IPS-18c (cell line): ENCODE measurements at regions not wholly inside any gene's neighbourhood (a gene's known extent, or its start where the extent isn't known, plus 50 kb on each side); places are given as distances from the start of the nearest gene placed in this dataset.
"Not testable (repeated sequence)": the region's sequence is repeated elsewhere in the genome, so short reads cannot be mapped to it uniquely, and the experiment has no call there.

Source experiments
- H3K4me3 ChIP-seq: 2 replicates; pipeline ENCODE4 v1.7.0; 2013; ENCODE audit warnings: low read depth, mild to moderate bottlenecking, low read length, moderate library complexity; ENCODE audit not compliant: insufficient read depth
- H3K9me3 ChIP-seq: one replicate; pipeline ENCODE4 v1.6.1; 2013; ENCODE audit warnings: mild to moderate bottlenecking, low read length, moderate library complexity; ENCODE audit not compliant: control insufficient read depth, insufficient read depth

DNA sequence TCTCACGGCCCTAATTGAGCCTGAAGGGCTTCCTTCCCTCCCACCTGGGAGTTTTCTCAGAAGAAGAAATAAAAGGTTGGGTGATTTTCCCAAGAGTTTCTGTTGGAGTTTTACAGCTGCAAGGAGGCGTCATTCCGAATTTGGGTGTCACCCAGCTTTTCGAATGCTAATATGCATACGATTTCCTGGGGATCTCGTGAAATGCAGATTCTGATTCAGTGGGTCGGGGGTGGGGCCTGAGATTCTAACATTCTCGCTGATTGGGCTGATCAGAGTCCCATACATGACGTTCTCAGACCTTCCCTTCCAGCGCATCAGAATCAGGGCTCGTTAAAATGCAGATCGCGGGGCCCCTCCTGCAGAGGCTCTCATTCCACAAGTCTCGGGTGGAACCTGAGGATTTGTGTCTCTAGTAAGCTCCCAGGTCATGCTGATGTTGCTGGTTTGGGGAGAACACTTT lies 125.8 kb upstream of the STX18 start:
- peak overlapping the region; percentile 31; the same call in 1 of the 2 replicates for H3K4me3 ChIP-seq

DNA sequence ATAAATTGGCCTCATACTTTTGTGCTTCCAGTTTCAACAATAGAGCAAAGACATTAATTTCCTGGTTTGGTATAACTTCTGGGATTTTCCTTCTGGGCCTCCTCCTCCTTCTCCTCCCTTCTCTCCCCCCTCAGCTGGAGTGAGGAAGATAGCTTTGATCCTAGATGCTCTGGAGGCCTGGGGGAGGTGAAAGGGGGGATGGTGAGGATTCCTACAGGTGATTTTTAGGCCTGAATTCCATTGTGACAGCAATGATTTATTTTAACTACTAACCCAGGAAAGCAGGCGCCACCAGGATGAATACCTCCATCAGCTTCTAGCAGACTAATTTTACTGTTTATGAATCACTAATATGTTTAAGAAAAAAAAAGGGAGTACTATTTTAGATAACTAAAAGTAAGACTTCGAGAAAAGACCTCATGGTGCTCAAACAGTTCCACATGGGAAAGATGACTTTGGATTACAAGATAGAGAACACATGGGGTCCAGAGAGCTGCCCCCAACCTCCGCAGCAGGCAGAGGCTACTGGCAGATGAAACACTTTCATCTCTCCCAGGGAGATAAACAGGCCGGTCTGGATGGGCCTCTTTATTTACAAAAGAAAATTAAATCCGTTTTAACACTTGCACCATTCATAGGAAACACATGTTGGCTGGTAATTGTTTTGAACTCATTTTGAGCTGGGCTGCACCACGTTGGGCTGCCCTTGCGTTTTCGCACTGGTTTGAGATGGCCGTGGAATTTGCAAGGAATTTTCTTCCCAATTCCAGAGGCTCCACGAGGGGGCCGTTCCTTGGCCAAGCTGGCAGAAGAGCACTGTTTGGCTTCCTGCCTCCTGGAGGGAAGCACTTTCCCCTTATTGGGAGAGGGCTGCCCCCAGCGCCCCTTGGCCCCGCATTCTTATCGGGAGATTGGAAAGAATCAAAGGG lies 125.1 kb upstream of the STX18 start:
- H3K9me3 ChIP-seq, result no peaks in the 10 kb centered on the region
- peak overlapping the region; percentile 31; the same call in 1 of the 2 replicates for H3K4me3 ChIP-seq

More for the DNA sequence above, 125.8 kb upstream of the STX18 start:
- H3K9me3 ChIP-seq, result no peaks in the 10 kb centered on the region

DNA sequence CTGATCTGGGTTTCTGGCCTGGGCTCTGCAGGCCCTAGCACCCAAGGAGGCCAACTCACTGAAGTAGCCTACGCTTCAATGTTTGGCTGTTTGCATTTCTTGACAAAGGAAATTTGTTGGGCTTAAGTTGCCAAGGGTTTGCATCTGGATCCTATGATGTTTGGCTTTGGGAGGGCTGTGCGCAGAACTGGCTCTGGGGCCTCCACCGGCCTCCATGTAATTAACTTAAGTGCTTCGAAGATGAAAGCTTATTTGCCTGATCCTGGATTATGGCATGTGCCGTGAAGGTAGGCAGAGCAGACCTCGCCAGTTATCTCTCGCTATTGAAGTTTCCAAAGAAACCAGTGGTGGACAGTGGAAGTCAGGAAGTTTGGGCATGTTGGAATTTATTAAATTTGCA lies 124.3 kb upstream of the STX18 start:
- Histone ChIP-seq H3K4me3 (no peak overlapping the region), H3K9me3 (no peaks in the 10 kb centered on the region)

- H3K4me3 ChIP-seq, result no peak overlapping the region
These were observed 122.4 kb upstream of the STX18 start for GRCh38 chr4:4664234-4664633.

GRCh38 chr4:4663028-4663427 lies 121.2 kb upstream of the STX18 start:
- H3K4me3 ChIP-seq, result no peak overlapping the region
- H3K9me3 ChIP-seq, result no peaks in the 10 kb centered on the region

More at GRCh38 chr4:4664234-4664633, 122.4 kb upstream of the STX18 start:
- no peaks in the 10 kb centered on the region for H3K9me3 ChIP-seq

DNA sequence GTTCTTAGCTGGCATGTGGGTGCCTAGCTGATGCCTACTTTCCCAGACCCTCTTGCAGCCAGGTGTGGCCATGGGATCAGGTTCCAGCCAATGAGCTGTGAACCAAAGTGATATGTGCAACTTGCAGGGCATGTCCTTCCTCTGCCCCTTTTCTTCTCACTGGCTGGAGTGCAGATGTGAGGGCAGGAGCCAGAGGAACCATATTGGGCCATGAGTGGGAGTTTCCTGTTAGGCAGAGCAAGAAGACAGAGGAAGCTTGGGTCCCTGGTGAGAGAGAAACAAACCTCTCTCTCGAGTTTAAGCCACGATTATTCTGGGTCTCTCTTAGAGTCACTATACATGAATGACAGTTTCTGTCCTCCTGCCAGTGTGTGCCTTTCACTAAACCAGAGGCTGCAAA lies 120.4 kb upstream of the STX18 start:
- H3K4me3 ChIP-seq, result no peak overlapping the region

DNA sequence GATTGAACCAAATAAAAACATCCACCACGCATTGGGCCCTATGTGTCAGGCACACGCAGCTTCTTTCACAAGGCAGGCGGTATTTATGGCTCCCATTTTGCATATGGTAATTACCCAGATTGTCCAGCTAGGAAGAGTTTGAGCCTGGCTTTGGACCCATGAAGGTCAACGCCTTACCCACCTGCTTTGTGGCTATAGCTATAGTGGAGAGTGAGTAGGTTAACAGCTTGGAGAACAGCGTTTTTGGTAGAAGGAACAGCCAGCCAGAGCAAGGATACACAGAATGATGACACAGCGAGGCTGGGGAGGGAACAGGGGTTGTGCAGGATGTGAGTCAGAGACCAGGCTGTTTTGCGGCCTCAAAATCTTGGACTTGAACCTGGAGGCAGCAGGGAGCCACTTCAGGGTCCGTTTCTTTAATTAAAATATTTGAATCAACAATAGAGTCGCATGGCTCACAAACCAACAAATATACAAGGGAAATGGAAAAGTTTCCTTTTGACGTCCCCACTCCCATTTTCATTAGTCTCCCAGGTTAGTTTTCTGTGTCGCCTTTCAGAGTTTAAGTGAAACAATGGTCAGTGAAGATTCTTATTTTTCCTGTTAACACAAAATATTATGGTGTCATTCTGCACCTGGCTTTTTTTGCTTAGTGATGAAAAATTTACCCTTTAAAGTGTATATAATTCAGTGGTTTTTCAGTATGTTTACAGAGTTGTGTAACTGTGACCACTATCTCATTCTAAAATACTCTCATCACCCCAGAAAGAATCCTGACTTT lies 118.2 kb upstream of the STX18 start:
- Histone ChIP-seq H3K9me3 (peaks cover 2% of the 10 kb centered on the region), H3K4me3 (no peak overlapping the region)

More for the DNA sequence above, 120.4 kb upstream of the STX18 start:
- no peaks in the 10 kb centered on the region for H3K9me3 ChIP-seq

DNA sequence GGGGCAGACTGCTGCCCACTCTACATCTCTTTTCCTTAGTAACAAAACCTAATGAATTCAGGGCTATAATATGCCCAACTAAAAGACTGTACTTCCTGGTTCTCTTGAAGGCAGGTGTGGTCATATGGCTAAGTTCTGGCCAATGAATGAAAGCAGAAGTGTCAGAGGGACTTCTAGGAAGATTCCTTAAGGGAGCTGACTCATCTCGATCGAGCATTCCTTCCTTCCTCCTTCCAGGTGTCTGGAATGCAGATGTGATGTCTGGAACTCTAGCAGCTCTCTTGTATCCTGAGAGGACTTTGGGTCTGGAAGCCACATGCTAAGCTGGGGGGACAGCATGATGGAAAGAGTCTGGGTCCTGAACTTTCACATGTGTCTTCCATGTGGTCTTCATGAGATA lies 116.2 kb upstream of the STX18 start:
- Histone ChIP-seq H3K9me3 (peaks cover 2% of the 10 kb centered on the region), H3K4me3 (no peak overlapping the region)

DNA sequence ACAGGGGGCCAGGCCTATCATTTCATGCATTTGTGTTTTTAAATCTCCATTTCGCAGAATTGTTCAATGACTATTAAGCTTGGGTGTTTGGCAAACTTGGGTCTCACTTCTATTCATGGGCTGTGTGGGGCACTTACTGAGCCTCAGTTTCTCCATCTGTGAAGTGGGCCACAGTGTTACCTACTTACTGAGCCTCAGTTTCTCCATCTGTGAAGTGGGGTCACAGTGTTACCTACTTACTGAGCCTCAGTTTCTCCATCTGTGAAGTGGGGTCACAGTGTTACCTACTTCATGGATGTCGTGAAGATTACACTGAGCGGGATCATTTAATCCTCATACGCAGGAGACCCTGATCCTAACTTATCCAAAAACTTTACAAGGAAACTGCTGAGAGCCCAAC lies 115.1 kb upstream of the STX18 start:
- H3K4me3 ChIP-seq, result no peak overlapping the region
- H3K9me3 ChIP-seq, result peaks cover 2% of the 10 kb centered on the region

DNA sequence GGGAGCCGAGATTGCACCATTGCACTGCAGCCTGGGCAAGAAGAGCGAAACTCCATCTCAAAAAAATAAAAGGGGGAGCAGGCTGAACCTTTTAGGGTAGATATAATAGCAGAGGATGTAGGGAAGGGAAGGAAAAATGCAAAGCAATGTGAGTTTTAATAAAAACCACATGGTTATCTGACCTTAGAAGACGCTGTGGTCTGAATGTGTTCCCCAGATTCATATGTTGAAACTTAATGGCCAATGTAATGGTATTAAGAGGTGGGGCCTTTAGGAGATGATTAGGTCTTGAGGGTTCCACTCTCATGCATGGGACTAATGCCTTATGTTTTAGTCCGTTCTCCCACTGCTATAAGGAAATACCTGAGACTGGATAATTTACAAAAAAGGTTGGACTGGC lies 114.1 kb upstream of the STX18 start:
- no peak overlapping the region for H3K4me3 ChIP-seq
- peaks cover 2% of the 10 kb centered on the region for H3K9me3 ChIP-seq

DNA sequence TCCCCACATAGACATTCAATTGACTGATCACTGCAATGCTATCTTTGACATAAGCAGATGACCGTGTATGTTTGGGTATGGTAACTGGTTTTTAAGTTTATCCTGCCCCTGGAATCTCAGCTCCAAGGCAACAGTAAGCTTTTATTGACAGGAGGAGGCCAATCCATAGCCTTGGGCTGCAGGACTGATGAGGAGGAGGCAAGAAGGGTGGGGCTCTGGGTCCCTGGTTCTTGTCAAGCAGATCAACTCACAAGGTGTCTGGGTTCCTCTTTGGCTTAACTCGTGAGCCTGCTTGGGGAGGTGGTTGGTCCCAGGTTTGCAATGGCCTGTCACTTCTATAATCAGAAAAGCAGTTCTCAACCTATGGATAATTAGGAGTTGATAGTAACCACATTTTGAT lies 113.2 kb upstream of the STX18 start:
- Histone ChIP-seq H3K9me3 (peaks cover 2% of the 10 kb centered on the region), H3K4me3 (no peak overlapping the region)

GRCh38 chr4:4651811-4652755 lies 110.2 kb upstream of the STX18 start:
- peaks cover 2% of the 10 kb centered on the region for H3K9me3 ChIP-seq
- no peak overlapping the region for H3K4me3 ChIP-seq

DNA sequence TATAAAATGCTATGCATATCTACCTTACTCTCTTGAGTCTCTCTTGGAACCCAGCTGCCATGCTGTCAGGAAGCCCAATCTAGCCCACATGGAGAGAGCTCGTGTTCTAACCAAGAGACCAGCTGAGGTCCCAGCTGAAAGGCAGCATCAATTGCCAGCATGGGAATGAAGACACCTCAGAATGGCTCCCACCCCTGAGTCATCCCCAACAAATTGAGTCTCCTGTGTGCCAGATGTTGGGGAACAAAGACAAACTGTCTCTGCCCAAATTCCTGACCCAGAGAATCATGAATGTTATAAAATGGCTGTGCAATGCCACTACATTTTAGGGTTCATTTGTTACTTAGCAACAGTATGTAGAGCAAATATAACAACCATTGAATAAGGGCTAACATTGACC lies 105.2 kb upstream of the STX18 start:
- no peaks in the 10 kb centered on the region for H3K9me3 ChIP-seq
- no peak overlapping the region for H3K4me3 ChIP-seq

GRCh38 chr4:4645743-4646142 lies 103.9 kb upstream of the STX18 start:
- H3K4me3 ChIP-seq, result no peak overlapping the region
- H3K9me3 ChIP-seq, result no peaks in the 10 kb centered on the region

- not testable (repeated sequence) for H3K4me3 ChIP-seq
These were observed 102.4 kb upstream of the STX18 start for GRCh38 chr4:4644277-4644676.

GRCh38 chr4:4643743-4644142 lies 101.9 kb upstream of the STX18 start:
- H3K4me3 ChIP-seq, H3K9me3 ChIP-seq: not testable (repeated sequence)

More at GRCh38 chr4:4644277-4644676, 102.4 kb upstream of the STX18 start:
- H3K9me3 ChIP-seq, result not testable (repeated sequence)

DNA sequence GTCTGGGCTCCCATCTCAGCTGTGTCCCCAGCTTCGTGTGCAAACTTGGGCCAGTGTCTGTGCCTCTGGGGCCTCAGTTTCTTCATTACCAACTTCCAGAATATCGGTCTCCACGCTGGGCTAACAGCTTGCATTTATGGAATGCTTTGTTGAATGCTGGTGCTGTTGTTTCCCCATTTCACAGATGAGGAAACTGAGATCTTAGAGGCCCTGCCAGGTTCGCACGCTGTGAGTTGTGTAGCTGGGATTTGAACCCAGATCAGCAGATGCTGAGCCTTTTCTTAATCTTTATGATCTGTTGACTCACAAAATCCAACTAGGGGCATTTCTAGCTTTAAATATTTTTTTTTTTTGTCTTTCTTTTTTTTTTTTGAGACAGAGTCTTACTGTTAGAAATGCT lies 101.5 kb upstream of the STX18 start:
- Histone ChIP-seq H3K9me3 (no peaks in the 10 kb centered on the region), H3K4me3 (no peak overlapping the region)
